ENCODE measurements at regions not wholly inside any gene's neighbourhood (a gene's known extent, or its start where the extent isn't known, plus 50 kb on each side); places are given as distances from the start of the nearest gene placed in this dataset.

DNA sequence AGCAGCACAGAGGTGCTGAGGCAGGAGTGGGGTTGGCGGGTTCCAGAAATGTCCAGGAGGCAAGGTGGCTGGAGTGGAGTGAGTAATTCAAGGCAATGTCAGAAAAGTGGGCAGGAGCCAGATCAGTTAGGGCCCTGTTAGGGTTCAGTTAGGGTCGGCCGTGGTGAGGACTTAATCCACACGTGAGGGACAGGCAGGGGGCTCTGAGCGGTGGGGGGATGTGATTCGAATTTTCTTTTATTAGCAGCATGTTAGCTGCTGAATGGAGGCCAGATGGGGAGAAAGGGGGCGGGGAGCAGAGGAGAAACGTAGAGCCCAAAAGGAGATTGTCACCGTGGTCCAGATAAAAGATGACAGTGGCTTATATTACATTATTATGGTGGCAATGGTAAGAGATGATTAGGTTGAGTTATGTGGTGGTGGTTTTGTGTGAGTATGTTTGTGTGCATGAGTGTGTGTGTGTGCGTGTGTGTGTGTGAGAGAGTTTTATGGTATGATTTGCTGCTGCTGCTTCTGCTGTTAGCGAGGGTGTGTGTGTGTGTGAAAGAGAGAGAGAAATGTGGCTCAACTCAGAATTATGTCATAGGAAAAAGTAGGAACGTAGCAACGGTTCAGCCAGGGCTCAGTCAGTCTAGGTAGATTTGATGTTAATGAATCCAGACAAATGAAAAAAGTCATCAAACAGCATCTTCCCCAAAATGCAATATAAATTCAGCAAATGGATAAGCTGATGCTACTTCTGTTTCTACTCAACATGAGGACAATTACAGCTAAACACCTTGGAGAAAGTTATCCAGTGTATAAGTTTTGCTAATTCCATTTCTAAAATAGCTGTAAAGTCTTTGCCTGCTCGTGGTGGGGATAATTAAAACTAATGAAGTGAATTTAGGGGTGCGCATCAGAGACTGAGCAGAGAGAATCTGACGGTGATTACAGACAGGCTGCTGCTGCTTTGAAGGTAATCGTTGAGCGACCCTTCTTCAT is 390.6 kb downstream of the HAPSTR1 start:
- no peak for DNase-seq

DNA sequence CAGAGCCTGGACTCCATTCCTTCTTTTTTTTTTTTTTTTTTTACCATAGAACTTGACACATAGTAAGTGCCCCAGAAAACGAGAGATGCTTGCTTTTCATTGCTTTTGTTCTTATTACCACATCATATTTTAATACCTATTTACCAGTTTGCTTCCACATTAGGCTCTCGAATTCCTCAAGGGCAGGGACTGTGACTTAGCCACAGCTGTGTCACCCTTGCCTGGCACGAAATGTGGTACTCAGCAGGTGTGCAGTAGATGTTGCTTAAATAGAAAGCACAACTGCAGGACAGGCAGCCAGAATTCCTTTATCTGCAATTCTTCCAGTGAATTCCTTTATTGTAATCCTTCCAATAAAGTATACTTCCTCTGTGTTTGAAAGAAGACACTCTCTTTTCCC is 393.0 kb downstream of the HAPSTR1 start:
- no peak for DNase-seq

DNA sequence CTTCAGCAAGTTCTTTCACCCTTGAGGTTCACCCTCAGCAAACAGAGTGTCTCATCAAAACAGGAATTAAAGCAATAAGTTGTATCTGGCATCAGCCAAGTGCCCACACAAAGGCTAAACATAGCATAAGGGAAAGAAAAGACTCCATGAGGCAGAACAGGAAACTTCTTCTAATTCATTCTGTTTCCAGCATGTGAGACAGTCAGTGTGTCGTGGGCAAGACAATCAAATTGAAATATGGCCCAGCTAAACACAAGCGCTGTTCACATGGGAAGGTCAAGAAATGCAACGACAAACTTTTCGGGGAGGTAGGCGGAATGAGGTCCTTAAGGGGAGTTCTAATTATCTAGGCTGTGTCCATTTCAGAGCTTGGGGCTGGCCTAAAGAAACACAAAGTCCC is 393.4 kb downstream of the HAPSTR1 start:
- DNase-seq = no peak

DNA sequence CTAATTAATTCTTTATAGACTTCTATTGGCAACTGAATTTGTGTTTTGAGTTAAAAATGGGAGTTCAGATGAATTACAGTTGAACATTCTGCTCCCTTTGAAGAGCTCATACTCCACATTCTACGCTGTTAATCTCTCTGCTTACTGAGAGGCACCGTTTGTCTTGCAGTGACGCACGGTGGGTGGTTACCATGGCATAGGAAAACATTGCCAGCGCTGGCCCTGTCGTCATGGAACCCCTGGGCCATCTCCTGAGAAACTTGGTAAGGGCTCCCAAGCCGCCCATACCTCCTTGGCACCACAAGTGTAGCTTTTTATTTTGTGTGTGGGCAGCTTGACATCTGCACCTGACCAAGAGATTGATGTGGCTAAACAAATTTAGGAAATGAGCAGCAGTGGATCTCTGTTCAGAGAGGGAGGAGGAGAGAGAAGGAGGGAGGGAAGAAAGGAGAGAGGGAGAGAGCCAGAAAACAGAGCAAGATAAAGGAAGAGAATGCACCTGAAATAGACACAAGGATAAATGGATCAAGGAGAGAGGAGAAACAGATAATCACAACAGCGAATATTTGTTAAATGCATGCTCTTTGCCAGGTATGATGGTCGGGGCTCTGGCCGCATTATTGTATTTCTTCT is 398.5 kb downstream of the HAPSTR1 start:
- no peak for DNase-seq

DNA sequence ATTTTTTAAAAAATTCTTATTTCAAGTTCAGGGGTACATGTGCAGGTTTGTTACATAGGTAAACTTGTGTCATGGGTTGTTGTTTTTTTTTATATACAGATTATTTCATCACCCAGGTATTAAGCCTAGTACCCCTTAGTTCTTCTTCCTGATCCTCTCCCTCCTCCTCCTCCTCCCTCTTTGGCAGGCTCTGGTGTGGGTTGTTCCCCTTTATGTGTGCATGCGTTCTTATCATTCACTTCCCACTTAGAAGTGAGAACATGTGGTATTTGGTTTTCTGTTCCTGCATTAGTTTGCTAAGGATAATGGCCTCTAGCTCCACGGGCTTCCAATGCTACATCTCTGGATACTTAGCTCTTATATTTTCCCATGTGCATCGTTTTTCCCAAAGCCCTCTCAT is 404.4 kb downstream of the HAPSTR1 start:
- DNase-seq = no peak

DNA sequence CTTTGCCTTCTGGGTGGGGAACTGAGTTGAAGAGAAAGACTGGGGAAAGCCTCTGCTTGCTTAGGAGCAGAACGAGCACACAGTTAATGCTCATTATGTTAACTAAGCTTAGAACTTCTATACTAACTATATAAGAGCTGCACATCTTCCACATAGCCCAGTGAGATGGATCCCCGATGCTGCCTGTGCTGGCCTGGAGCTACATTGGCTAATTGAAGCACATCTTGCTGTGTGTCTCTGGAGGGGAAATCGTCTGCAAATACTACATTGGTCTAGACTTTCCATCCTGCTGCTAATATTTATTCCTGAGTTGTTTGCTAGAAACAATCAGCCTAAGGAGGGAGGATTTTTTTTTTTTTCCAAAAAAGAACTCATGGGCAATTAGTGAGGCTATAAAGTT is 406.3 kb downstream of the HAPSTR1 start:
- no peak for DNase-seq

DNA sequence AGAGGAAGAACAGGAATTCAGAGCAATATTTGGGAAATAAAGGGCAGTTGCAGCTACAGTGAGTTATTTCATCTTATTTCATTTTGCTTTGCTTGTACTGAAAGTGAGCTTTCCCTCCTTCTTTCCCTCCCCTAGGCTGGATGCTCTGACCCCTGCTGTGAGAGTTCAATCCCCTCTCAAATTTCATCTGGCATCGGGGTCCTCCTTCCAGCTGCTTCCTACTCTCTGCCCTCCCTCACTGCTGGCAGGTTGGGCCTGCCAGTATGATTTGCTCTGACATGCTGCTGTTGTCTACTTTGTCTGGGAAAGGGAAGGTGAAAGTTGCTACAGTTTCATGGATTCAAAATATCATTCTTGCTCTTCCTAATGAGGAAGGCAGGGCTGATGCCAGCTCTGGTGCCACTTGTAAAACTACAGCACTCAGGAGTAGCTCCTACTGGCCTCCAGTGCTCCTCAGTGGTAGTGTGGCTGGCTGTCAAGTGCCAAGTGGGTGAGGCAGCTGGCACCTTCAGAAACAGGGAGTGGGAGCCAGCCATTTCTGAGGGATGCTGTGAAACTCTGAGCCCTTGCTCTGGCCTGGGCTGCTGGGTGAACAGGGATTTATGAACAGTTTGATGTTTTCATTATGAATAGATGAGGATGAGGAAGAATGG is 408.6 kb downstream of the HAPSTR1 start:
- no peak for DNase-seq

DNA sequence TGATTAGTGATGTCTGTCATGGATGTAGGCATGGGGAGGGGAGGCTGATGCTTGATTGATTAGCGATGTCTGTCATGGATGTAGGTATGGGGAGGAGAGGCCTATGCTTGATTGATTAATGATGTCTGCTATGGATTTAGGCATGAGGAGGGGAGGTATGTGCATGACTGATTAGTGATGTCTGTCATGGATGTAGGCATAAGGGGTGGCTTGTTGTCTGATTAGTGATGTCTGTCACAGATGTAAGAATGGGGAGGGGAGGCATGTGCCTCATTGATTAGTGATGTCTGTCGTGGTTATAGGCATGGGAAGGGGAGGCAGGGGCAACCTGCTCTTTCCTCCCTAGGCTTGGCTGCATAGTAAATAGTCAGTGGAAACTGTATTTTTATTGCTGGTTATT is 409.4 kb downstream of the HAPSTR1 start:
- no peak for DNase-seq

DNA sequence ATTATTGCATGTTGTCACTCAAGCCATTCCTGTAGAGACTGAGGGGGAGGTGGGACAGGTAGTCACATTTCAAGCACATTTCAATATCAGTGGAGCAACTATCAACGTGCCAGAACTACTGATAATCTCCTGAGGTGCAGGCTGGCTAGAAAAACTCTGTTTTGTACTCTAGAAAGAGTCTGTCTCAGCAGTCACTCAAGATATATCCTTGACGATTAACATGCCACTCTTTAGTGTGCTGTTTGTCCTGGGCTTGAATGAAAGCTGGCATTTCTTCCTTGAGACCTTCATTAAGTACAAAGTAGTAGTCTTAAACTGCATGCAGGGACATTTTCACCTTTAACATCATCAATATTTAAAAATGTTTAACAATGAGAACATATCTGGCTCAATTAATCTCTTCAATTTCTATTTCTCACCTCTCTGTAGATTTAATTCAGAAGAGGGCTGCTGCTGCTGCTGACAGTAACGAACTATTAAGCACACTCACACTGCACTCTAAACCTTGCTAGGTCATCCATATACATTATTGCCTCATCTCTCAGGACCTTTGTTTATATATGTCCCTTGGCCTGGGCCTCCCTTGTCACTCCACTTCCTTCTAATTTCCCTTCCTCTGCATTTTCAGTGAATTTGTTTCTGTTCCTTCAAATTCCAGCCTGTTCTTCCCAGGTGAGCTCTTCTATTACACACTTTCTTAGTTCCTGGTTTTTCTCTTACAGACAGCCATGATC is 412.0 kb downstream of the HAPSTR1 start:
- no peak for DNase-seq

DNA sequence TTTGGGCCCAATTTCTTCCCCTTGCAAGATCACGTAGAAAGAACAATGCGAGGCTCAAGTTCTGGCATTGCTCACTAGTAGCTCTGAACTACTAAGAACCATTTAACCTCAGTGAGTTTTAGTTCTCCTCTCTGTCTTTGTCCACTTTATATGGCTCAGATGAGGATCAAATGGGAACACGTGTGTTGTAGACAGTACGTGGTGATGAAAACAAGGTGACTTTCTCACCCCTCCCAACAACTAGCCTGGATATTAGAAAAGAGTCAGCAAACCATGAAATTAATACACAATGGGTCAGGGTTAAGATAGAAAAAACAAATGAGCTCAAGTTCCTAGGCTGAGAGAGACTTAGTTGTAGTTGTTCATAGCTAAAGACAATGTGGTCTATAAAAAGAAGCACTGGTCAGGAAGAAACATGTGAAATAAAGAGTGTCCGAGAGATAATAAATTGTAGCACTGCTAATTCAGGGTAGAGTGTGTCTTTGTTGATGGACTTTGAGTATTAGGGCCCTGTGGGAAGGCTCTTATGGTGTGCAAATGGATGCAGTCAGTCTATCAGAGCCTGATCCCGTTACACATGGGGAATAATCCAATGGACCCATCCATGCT is 417.0 kb downstream of the HAPSTR1 start:
- DNase-seq = no peak

DNA sequence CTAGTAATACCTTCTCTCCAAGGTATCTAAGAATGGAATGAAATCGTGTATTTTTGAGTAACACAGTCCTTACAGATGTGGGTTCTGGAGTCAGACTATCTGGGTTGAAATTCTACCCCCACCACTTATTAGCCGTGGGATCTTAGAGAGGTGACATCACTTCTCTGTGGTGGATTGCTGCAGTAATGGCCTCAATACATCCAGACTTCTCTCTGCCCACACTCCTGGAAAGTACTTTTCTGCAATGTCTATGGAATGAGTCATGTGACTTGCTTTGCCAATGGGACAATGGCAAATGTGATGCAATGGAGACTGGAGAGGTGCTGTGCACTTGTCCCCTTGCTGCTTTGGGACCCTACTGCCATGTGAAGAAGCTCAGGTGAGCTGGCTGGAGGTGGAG is 418.2 kb downstream of the HAPSTR1 start:
- DNase-seq = no peak

DNA sequence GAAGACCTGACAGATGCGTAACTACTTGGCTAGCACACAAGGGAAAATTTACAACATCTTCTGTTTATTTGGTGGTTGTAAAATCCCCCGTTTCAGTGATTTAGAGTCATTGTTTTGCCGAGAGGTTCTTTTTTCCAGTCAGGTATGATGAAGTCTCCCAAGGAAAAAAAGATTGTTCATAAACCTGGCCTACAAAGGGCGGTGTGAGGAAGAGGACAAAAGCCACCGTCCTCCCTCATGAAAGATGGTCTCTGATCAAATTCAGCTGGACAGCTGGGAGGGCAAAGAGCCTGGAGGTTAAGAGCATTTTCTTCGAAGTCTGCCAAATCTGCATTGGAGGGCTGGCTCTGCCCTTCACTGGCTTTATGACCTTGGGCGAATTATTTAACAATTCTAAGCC is 419.9 kb downstream of the HAPSTR1 start:
- DNase-seq = no peak

DNA sequence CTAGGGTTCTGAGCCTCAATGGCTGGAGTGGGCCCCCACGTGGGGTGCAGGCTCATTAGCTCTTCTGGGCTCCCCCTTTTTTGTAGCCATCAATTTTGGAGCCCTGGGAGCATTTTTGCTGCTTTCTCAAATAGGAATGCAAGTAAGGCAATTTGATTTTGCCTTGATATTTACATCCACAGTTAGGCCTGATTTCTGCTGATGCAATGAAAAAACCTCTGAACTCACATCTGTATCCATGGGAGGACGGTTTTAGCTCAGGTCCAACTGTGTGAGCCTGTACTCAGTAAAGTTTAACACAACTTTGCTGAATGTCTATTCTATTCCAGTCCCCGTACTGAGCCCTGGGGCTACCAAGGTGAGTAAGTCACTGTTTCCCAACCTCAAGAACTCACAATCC is 425.0 kb downstream of the HAPSTR1 start:
- DNase-seq = no peak

DNA sequence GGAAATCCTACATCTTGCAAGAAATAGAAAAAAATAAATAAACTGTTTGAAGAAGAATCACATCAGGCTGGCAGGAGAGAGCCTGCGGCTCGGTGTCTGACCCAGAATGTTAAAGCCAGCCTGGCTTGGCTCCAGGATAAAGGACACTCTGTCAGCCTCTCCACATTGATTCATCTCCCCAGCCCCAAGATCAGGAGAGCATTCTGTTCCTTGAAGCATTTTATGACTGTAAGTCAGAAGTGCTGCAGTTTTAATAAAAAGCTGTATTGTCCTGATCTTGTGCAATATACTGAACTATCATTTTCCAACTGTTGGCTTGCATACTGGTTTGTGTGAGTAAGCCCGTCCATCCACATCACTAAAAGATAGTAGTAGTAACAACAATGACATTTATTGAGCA is 426.6 kb downstream of the HAPSTR1 start:
- no peak for DNase-seq

DNA sequence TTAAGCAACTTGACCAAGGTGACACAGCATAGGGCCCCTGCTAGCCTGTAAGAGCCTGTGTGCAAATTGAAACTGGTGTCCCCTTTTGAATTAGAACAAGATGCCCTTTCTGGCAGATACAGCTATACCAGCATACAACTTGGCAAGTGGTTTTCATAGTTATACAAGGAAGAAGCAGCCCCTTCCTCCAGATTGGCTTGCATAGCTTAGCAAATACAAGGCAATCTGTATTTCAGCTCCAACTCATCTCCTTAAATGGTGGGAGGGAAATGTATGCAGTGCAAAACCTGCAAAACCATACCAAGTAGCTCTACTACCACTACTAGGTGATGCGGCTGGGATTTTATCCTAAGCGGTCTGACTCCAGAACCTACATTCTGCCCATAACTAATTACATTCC is 427.1 kb downstream of the HAPSTR1 start:
- DNase-seq = no peak

DNA sequence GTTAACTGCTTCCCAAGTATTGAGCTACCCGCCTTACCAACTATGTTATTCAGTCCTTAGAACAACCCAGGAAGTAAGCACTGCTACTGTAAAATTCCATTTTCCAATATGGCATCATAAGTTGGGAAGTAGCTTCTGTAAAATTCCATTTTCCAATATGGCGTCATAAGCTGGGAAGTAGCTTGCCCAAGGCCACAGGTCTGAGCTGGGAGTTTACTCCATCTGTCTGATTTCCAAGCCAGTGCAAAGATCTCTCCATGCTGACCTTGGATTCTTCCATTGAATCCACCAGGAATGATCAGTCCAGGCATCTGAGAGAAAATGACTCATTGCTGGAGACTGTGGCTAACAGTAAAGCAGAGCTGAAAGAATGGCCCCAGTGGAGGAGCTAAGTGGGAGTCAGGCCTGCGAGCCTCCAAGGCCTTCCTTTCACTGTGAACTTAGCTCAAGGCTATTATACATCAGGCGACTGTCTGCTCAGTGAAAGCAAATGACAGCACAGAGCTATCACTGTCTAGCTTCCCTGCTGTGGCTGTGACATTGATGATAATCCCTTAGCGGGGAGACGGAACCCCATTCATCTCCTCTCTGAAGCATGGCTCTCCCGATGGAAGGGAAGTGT is 430.4 kb downstream of the HAPSTR1 start:
- no peak for DNase-seq

DNA sequence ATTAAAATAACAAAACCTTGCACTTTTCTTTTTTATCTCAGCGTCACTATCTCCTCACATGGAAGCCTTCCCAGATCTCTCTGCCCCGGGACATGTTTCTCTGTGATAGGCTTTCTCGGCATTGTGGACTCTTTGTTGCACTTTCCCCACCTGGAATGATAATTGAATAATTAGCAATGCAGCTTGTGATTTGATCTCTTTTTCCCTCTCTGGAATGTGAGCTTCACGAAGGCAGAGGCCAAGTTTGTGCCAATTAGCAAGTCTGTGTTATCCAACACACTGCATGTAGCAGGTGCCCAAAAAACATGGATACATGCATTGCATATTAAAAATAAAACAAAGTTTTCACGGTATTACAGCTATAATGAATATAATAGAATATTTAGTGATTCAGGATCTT is 431.2 kb downstream of the HAPSTR1 start:
- DNase-seq = no peak

DNA sequence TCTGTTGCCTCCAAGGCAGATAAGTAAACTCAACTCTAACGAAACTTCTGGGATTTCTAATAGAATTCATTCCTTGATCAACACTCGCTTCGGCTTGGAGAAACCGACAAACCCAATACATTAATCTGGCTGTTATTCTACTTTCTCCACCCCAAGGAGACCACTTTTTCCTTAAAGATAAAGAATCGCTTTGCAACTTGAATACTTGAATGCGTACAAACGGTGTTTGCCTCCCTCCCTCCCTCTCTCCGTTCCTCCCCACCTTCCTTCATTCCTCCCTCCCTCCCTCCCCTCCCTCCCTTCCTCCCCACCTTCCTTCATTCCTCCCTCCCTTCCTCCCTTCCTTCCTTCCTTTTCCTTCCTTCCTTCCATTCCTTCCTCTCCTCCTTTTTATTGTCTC is 432.6 kb downstream of the HAPSTR1 start:
- DNase-seq = no peak

DNA sequence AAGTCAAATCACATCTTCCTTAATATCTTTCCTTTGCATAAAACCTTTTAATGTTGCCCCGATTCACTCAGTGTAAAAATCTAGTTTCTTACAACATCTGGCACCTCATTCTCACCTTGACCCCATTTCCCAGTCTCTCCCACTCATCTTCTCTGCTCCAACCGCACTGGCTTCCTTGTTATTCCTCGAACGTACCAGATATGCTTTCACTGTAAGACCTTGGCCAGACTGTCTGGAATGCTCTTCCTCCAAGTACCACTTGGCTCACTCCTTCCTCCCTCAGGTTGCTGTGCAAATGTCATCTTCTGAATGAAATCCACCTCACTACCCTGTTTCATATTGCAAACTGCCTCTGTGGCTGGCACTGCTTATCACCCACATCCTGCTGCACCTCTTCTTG is 433.6 kb downstream of the HAPSTR1 start:
- no peak for DNase-seq

DNA sequence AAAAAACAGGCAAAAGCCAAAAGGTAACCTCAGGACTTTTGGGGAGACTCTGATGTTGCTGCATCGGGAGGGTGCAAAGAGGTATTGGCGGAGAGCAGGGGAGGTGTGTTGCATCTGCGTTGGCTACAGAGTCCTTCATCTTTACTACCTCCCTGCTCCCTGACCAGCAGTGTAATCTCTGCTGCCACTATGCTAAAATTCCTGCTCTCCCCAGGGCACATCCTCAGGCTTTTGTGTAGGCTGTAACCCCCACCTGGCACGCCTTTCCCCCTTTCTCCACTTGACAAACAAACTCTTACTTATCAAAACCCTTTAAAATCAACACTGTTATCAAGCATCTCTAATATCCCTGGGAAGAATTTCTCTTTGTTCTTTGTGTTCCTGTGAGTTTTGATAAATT is 435.3 kb downstream of the HAPSTR1 start:
- DNase-seq = no peak

DNA sequence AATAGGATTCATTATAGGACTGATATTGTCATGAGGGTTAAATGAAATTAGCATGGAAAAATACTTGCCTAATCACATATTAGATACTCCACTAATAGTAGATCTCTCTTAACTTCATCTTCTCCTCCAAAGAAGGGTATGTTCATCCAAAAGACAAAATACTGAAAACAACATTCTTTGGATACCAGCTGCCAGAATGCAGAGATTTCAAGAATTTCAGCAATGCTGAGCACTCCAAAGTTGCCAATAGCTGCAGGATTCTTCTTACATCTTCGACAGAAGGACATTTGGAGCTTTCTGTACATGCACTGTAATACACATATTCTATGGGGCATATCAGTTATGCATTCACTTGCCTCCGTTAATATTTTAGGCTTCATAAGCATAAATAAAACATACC is 436.5 kb downstream of the HAPSTR1 start:
- no peak for DNase-seq

DNA sequence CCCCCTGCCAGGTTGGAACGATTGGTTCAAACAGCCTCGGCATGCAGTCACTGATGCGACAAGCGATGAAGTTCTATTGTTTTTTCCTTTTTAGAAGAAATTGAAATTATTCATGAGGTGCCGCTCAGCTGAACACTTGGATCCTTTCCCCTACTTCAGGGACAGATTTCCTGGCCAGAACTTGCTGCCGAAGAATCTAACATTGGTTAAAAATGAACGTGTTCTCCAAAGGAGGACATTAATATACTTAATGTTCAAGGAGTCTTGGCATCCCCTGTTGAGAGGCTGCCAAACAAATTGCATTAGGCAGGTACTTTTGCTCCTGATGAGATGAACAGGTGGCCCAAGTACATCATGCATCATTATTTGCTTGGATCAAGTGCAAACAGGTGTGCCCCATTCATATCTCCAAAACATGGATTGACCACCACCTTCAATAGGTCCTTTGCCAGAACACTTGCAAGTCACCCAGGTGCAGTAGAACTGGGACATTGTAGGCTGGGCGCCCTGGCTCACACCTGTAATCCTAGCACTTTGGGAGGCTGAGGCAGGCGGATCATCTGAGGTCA is 437.2 kb downstream of the HAPSTR1 start:
- DNase-seq = no peak
